ENCODE measurements at regions not wholly inside any gene's neighbourhood (a gene's known extent, or its start where the extent isn't known, plus 50 kb on each side); places are given as distances from the start of the nearest gene placed in this dataset.
"Not testable (repeated sequence)": the region's sequence is repeated elsewhere in the genome, so short reads cannot be mapped to it uniquely, and the experiment has no call there.

DNA sequence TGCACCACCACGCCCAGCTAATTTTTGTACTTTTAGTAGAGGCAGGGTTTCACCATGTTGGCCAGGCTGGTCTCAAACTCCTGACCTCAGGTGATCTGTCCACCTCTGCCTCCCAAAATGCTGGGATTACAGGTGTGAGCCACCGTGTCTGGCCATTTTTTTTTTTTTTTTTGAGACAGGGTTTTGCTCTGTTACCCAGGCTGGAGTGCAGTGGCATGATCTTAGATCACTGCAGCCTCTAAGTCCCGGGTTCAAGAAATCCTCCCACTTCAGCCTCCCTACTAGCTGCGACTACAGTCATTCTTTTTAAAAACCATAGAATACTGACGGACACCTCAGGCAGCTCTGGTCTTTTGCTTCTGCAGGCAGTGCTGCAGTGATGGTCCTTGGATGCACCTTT, 54.9 kb upstream of the PTPN1 start:
- CTCF ChIA-PET (ENCODE audit: low intra/inter-chr PET ratio); H3K9me1 ChIP-seq (ENCODE audit: control insufficient read depth, insufficient read depth, low read length); FAIRE-seq; H3K36me3 ChIP-seq (ENCODE audit: control insufficient read depth, insufficient read depth, low read length); H3K27me3 ChIP-seq (ENCODE audit: control insufficient read depth in 2 of 2, insufficient read depth in 2 of 2, low read length in 2 of 2); ATAC-seq; H2AFZ ChIP-seq (ENCODE audit: low read depth, low read length); H3K4me2 ChIP-seq (ENCODE audit: insufficient read depth, low read length); DNase-seq (ENCODE audit: extremely low read depth in 1 of 4, low spot score in 3 of 4); H4K20me1 ChIP-seq (replicated peaks; ENCODE audit: control insufficient read depth, insufficient read depth, low read length); intact Hi-C loops (cut with micrococcal nuclease); H3K79me2 ChIP-seq (ENCODE audit: control insufficient read depth, insufficient read depth, low read length); in situ Hi-C loops (cut with MboI); H3K27ac ChIP-seq (ENCODE audit: extremely low read depth, low read depth, low read length); H3K9me3 ChIP-seq (replicated peaks; ENCODE audit: control insufficient read depth, insufficient read depth, low read depth, low read length); H3K4me3 ChIP-seq; BruUV-seq (replicated peaks): not testable (repeated sequence)
- POLR2A ChIA-PET = interaction anchor here (1.1 to 1.5 kb wide), 3 partner anchors 18 to 264 kb away, joined by 3 to 4 read pairs (median 3); partner anchors contain the start of gene CEBPB
- peak; percentile 57; the same call in 1 of the 2 replicates for TF ChIP-seq ADNP (tag; IDR thresholded peaks at IDR 0.05)
- H3K4me1 ChIP-seq (replicated peaks in 1 of 2; ENCODE audit: control insufficient read depth in 2 of 2, insufficient read depth in 2 of 2, low read length in 2 of 2) = peaks cover 22 to 27% of the 10 kb centered on the region in 2 experiments
- peak overlapping the region in 1 of 2 experiments; percentile 84; a peak in 1 of 4 replicates for H3K9ac ChIP-seq (ENCODE audit: insufficient read depth in 1 of 2, low read depth in 2 of 2, low read length in 2 of 2)
- WGBS (ENCODE audit: insufficient coverage, low coverage, missing lambda C conversion rate) = 57% methylated on average over 4 of the region's 5 CpGs

GRCh38 chr20:50455656-50456451, 54.3 kb upstream of the PTPN1 start:
- no TSS peak for BruUV-seq (replicated peaks)
- Histone ChIP-seq H3K27me3 (ENCODE audit: control insufficient read depth in 2 of 2, insufficient read depth in 2 of 2, low read length in 2 of 2) (no peaks in the 10 kb centered on the region; a peak in 1 of 5 replicates), H3K27ac (ENCODE audit: extremely low read depth, low read depth, low read length) (no peak overlapping the region), H4K20me1 (replicated peaks; ENCODE audit: control insufficient read depth, insufficient read depth, low read length) (no peaks in the 10 kb centered on the region), H3K4me3 (no peak overlapping the region), H3K4me2 (ENCODE audit: insufficient read depth, low read length) (peak overlapping the region; percentile 34), H2AFZ (ENCODE audit: low read depth, low read length) (peak overlapping the region; percentile 65), H3K79me2 (ENCODE audit: control insufficient read depth, insufficient read depth, low read length) (no peaks in the 10 kb centered on the region), H3K9me1 (ENCODE audit: control insufficient read depth, insufficient read depth, low read length) (no peaks in the 10 kb centered on the region), H3K9me3 (replicated peaks; ENCODE audit: control insufficient read depth, insufficient read depth, low read depth, low read length) (no peaks in the 10 kb centered on the region), H3K4me1 (replicated peaks in 1 of 2; ENCODE audit: control insufficient read depth in 2 of 2, insufficient read depth in 2 of 2, low read length in 2 of 2) (peaks cover 25 to 33% of the 10 kb centered on the region in 2 experiments), H3K36me3 (ENCODE audit: control insufficient read depth, insufficient read depth, low read length) (no peaks in the 10 kb centered on the region), H3K9ac (ENCODE audit: insufficient read depth in 1 of 2, low read depth in 2 of 2, low read length in 2 of 2) (peak overlapping the region in 1 of 2 experiments; percentile 84; a peak in 2 of 4 replicates)
- FAIRE-seq = no peak
- peak; percentile 11; the same call in 1 of the 3 replicates for ATAC-seq
- peak in 3 of 4 experiments; percentile 36 to 60 (median 43) for DNase-seq (ENCODE audit: extremely low read depth in 1 of 4, low spot score in 3 of 4)
- in situ Hi-C loops (cut with MboI) = no loop called here
- 33% methylated on average over 16 of the region's 19 CpGs for WGBS (ENCODE audit: insufficient coverage, low coverage, missing lambda C conversion rate)
- ChIA-PET POLR2A (interaction anchor here (1.1 to 1.3 kb wide), 2 partner anchors 27 to 265 kb away, joined by 3 to 4 read pairs; partner anchors contain the start of gene CEBPB), CTCF (ENCODE audit: low intra/inter-chr PET ratio) (no interaction called here)
- intact Hi-C loops (cut with micrococcal nuclease) = no loop called here
- TF ChIP-seq DIDO1 (tag; IDR thresholded peaks at IDR 0.05; ENCODE audit: low read depth) (no peak), TFAP4 (CRISPR knock-in tag; IDR thresholded peaks at IDR 0.05; ENCODE audit: borderline replicate concordance) (peak; percentile 76; the same call in 1 of the 2 replicates), NR2C2 (CRISPR knock-in tag; IDR thresholded peaks at IDR 0.05) (no peak), NR2C2 (tag; IDR thresholded peaks at IDR 0.05) (peak; percentile 40; the same call in 1 of the 2 replicates), FOXA3 (CRISPR knock-in tag; conservative IDR thresholded peaks at IDR 0.05 in 1 of 2, IDR thresholded peaks at IDR 0.05 in 1 of 2) (peak in 1 of 2 experiments; percentile 38; a peak in 1 of 4 replicates), TAF9B (IDR thresholded peaks at IDR 0.05; ENCODE audit: partially characterized antibody) (no peak), TFE3 (CRISPR knock-in tag; IDR thresholded peaks at IDR 0.05) (no peak), VEZF1 (CRISPR knock-in tag; IDR thresholded peaks at IDR 0.05) (peak; percentile 85)

Measured in K562 (cell line).